Fibroblast of skin of abdomen (primary cell): ENCODE measurements at regions not wholly inside any gene's neighbourhood (a gene's known extent, or its start where the extent isn't known, plus 50 kb on each side); places are given as distances from the start of the nearest gene placed in this dataset.
A peak's percentile ranks its signal among the peaks of the same experiment; 100 is the strongest.
"Not testable (repeated sequence)": the region's sequence is repeated elsewhere in the genome, so short reads cannot be mapped to it uniquely, and the experiment has no call there.

ENCODE experiments used
- DNase-seq: peaks from one replicate; pipeline ENCODE4 v3.0.0-alpha.2; 2013

GRCh38 chr6:15761045-15761502, 98.2 kb upstream of the DTNBP1 start:
- no peak for DNase-seq

GRCh38 chr6:15758631-15759215, 95.9 kb upstream of the DTNBP1 start:
- no peak for DNase-seq

- DNase-seq = peak; percentile 55
These were observed 92.7 kb upstream of the DTNBP1 start for GRCh38 chr6:15755526-15755925.

GRCh38 chr6:15754706-15755079, 91.9 kb upstream of the DTNBP1 start:
- no peak for DNase-seq

GRCh38 chr6:15754035-15754705, 91.3 kb upstream of the DTNBP1 start:
- DNase-seq = peak; percentile 84

- DNase-seq = peak; percentile 15
These were observed 90.0 kb upstream of the DTNBP1 start for GRCh38 chr6:15752820-15753219.

GRCh38 chr6:15751721-15752350, 89.0 kb upstream of the DTNBP1 start:
- no peak for DNase-seq

- no peak for DNase-seq
These were observed 85.5 kb upstream of the DTNBP1 start for GRCh38 chr6:15748341-15748740.

GRCh38 chr6:15747354-15747883, 84.6 kb upstream of the DTNBP1 start:
- no peak for DNase-seq

GRCh38 chr6:15745781-15746180, 83.0 kb upstream of the DTNBP1 start:
- DNase-seq = no peak

- no peak for DNase-seq
These were observed 82.1 kb upstream of the DTNBP1 start for GRCh38 chr6:15744818-15745402.

- DNase-seq = not testable (repeated sequence)
These were observed 79.2 kb upstream of the DTNBP1 start for GRCh38 chr6:15742013-15742412.

GRCh38 chr6:15741405-15741804, 78.6 kb upstream of the DTNBP1 start:
- no peak for DNase-seq

- DNase-seq = no peak
These were observed 77.0 kb upstream of the DTNBP1 start for GRCh38 chr6:15739867-15740266.

GRCh38 chr6:15739353-15739752, 76.5 kb upstream of the DTNBP1 start:
- DNase-seq = no peak

GRCh38 chr6:15738195-15738594, 75.4 kb upstream of the DTNBP1 start:
- DNase-seq = not testable (repeated sequence)

- DNase-seq = no peak
These were observed 73.5 kb upstream of the DTNBP1 start for GRCh38 chr6:15736297-15736696.

GRCh38 chr6:15735567-15736265, 72.9 kb upstream of the DTNBP1 start:
- DNase-seq = peak; percentile 53

GRCh38 chr6:15734118-15734897, 71.5 kb upstream of the DTNBP1 start:
- no peak for DNase-seq

- DNase-seq = no peak
These were observed 68.1 kb upstream of the DTNBP1 start for GRCh38 chr6:15730922-15731321.

- DNase-seq = no peak
These were observed 67.6 kb upstream of the DTNBP1 start for GRCh38 chr6:15730442-15730841.

GRCh38 chr6:15722731-15723130, 59.9 kb upstream of the DTNBP1 start:
- no peak for DNase-seq
